ENCODE measurements at regions not wholly inside any gene's neighbourhood (a gene's known extent, or its start where the extent isn't known, plus 50 kb on each side); places are given as distances from the start of the nearest gene placed in this dataset.
A peak's percentile ranks its signal among the peaks of the same experiment; 100 is the strongest.

GRCh38 chr5:12658871-12659446 is 754.7 kb upstream of the CTNND2 start:
- peaks cover 0 to 88% of the 10 kb centered on the region in 2 experiments; a peak in 3 of 4 replicates for H3K79me2 ChIP-seq (ENCODE audit: control insufficient read depth in 1 of 2, insufficient read depth in 2 of 2, low read length in 2 of 2)
- peaks cover 2% of the 10 kb centered on the region; the same call in 1 of the 2 replicates for H3K79me1 ChIP-seq (ENCODE audit: low read depth, low read length)
- H2BK120ac ChIP-seq (replicated peaks; ENCODE audit: low read depth, low read length), result no peak overlapping the region
- H3K18ac ChIP-seq (ENCODE audit: extremely low read depth, low read length), result no peak overlapping the region
- H3K9me3 ChIP-seq (ENCODE audit: insufficient read depth in 2 of 2, low read depth in 1 of 2, low read length in 1 of 2), result peaks cover 0 to 8% of the 10 kb centered on the region in 2 experiments; a peak in 2 of 4 replicates
- no peak overlapping the region for H2AK5ac ChIP-seq (ENCODE audit: low read depth, low read length)
- no peak overlapping the region for H3K56ac ChIP-seq (replicated peaks; ENCODE audit: insufficient read length, low read depth, low read length)
- no peak overlapping the region for H2BK12ac ChIP-seq (ENCODE audit: low read depth, low read length)
- no peak for DNase-seq (ENCODE audit: low read depth in 1 of 2, low spot score in 2 of 2)
- no peak overlapping the region for H3K14ac ChIP-seq (ENCODE audit: insufficient read length)
- no peak overlapping the region for H2AFZ ChIP-seq (ENCODE audit: low read length)
- no peaks in the 10 kb centered on the region; the same call in 1 of the 2 replicates for H3K23me2 ChIP-seq (ENCODE audit: low read depth, low read length)
- no peak overlapping the region for H3K27ac ChIP-seq (ENCODE audit: low read depth, low read length)
- H3K4ac ChIP-seq (replicated peaks; ENCODE audit: insufficient read length, low read depth, low read length), result no peak overlapping the region
- no peak overlapping the region for H2BK20ac ChIP-seq (ENCODE audit: low read length)
- H3K27me3 ChIP-seq (replicated peaks in 1 of 4; ENCODE audit: control insufficient read depth in 3 of 4, extremely low read depth in 1 of 4, insufficient read depth in 3 of 4, low read length in 3 of 4), result no peaks in the 10 kb centered on the region
- 92% methylated on average over 4 of the region's 4 CpGs; no CpG with 5 or more reads in 1 of the 2 experiments for WGBS, 2 experiments (ENCODE audit: extremely low coverage in 1 of 2, insufficient coverage in 1 of 2, insufficient read length in 1 of 2, insufficient replicate concordance in 2 of 2, low coverage in 1 of 2, low lambda C conversion rate in 2 of 2, missing lambda C conversion rate in 1 of 2)
- peaks cover 7 to 16% of the 10 kb centered on the region in 2 experiments for H4K20me1 ChIP-seq (replicated peaks in 1 of 2; ENCODE audit: control insufficient read depth in 1 of 2, insufficient read depth in 2 of 2, low read length in 2 of 2)
- POLR2A ChIA-PET (ENCODE audit: partially characterized antibody), result interaction anchor here (1.7 to 5.9 kb wide), 3 partner anchors 8 to 35 kb away, joined by 4 to 37 read pairs (median 8); no protein-coding TSS in a partner anchor
- H3K23ac ChIP-seq (ENCODE audit: insufficient read length), result no peak overlapping the region
- H3K9ac ChIP-seq (replicated peaks in 1 of 4; ENCODE audit: extremely low read depth in 1 of 4, low read depth in 3 of 4, low read length in 3 of 4), result no peak overlapping the region
- H4K5ac ChIP-seq (ENCODE audit: insufficient read length, low read depth, low read length), result no peak overlapping the region
- peaks cover 10 to 95% (median 43%) of the 10 kb centered on the region in 4 experiments for H3K36me3 ChIP-seq (ENCODE audit: control insufficient read depth in 2 of 4, insufficient read depth in 4 of 4, low read length in 3 of 4)
- peaks cover 2 to 16% (median 6%) of the 10 kb centered on the region in 4 experiments for H3K4me1 ChIP-seq (replicated peaks in 1 of 4; ENCODE audit: control insufficient read depth in 3 of 4, insufficient read depth in 4 of 4, low read length in 3 of 4)
- H4K8ac ChIP-seq (ENCODE audit: extremely low read depth, insufficient read depth, low read length), result no peak overlapping the region
- H3K4me3 ChIP-seq (ENCODE audit: extremely low read depth in 1 of 4, insufficient read depth in 2 of 4, low read depth in 3 of 4, low read length in 4 of 4), result no peak overlapping the region
- CTCF ChIA-PET (ENCODE audit: partially characterized antibody), result interaction anchor here (0.6 to 1.0 kb wide), 2 partner anchors 366 to 386 kb away, joined by 3 read pairs; no protein-coding TSS in a partner anchor
- H3K4me2 ChIP-seq (ENCODE audit: insufficient read depth in 1 of 2, low read depth in 2 of 2, low read length in 2 of 2), result no peak overlapping the region
- FAIRE-seq, result no peak
- H2BK5ac ChIP-seq (ENCODE audit: low read depth, low read length), result no peak overlapping the region
- no peak overlapping the region for H4K91ac ChIP-seq (replicated peaks; ENCODE audit: insufficient read length, low read length)
- no peak overlapping the region for H2BK15ac ChIP-seq (ENCODE audit: low read length)
- no peak for TF ChIP-seq CTCF (IDR thresholded peaks at IDR 0.05; ENCODE audit: control extremely low read depth in 1 of 3, insufficient read depth in 1 of 3, low read depth in 1 of 3, low read length in 3 of 3)
- TF ChIP-seq CBX5 (IDR thresholded peaks at IDR 0.05; ENCODE audit: low read depth, low read length), result no peak
- TF ChIP-seq ATF3 (IDR thresholded peaks at IDR 0.05; ENCODE audit: insufficient read depth, low read depth, low read length), result no peak
- no peak for TF ChIP-seq ASH2L (IDR thresholded peaks at IDR 0.05; ENCODE audit: low read length)
- TF ChIP-seq JUN (IDR thresholded peaks at IDR 0.05; ENCODE audit: low read depth, low read length), result no peak
- no peak for TF ChIP-seq NRF1 (IDR thresholded peaks at IDR 0.05; ENCODE audit: low read depth, low read length)
- TF ChIP-seq MAX (IDR thresholded peaks at IDR 0.05), result no peak
- TF ChIP-seq CHD2 (IDR thresholded peaks at IDR 0.05; ENCODE audit: low read length), result 0 out of 2 replicates have a peak, but pooled peaks have one; percentile 5
- no peak for TF ChIP-seq RXRA (IDR thresholded peaks at IDR 0.05; ENCODE audit: insufficient read depth, low read depth, low read length)
- no peak for TF ChIP-seq RFX5 (IDR thresholded peaks at IDR 0.05; ENCODE audit: borderline replicate concordance, low read depth, low read length)

Measured in H1 (cell line).